IPS DF 4.7 (cell line): ENCODE measurements at regions not wholly inside any gene's neighbourhood (a gene's known extent, or its start where the extent isn't known, plus 50 kb on each side); places are given as distances from the start of the nearest gene placed in this dataset.
"Not testable (repeated sequence)": the region's sequence is repeated elsewhere in the genome, so short reads cannot be mapped to it uniquely, and the experiment has no call there.

ENCODE experiments used
- DNase-seq: peaks from one replicate; pipeline ENCODE4 v3.0.0-alpha.2; 2013; ENCODE audit warnings: low spot score; ENCODE audit errors: extremely low read depth

DNA sequence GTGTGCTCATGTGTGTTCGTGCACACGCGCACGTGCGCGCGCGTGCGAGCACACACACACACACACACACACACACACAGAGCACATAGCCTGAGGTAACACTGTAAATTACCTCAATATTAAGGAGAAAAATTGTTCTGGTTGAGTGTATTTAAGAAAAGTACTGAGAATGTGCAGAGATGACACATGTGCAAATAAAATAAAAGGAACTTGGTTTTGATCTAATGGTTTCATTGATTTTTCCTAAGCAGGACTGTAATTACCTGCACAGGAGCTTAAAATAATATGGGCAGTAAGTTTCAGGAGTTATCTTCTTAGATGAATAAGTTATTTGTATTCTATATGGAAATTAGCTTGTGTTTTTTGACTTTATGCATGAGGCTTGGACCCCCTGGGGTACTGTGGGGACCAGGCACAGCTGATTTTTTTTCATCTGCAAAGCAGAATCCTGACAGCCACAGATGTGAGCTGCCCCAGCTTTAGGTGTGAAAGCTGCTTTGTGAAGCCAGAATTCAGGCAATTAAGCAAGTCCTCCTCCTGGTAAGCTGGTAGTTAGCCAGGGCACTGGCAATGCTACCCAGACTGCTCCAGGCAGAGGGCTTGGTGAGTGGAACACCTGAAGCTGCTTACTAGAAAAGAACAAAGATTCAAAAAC is 1040.6 kb upstream of the CITED2 start:
- DNase-seq = no peak

DNA sequence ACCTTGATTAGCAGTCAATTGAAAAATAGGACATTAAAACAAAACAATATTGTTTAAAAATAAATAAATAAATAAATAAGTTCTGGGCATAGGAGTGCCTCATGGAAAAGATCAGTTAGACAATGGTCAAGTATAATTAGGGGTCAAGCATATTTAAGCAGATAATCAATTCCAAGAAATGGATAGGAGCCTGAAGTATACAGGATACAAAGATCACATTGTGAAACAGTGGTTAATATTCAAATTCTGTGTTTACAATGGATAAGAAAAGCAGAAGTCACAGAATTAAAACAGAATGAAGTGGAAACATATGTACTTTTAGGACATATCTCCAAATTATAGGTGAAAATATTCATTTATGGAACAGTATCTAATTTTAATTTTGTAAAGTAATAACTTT is 1028.6 kb upstream of the CITED2 start:
- DNase-seq = no peak

DNA sequence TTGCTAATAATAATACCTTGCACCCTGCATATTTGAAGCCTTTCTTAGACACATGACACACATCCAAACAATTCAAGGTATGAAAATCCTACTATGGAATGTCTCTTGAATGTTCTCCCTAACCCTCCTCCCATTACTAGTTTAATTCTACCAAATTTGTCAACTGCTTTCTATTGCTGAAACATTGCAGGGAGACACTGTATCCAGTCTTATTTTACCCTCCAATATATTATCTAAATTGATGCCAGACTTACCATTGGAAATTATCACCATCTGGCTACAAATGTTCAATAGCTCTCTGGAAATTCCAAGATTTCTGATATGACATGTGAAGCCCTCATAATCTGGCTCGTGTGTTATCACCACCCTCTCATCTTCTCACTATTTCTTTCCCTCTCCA is 1027.3 kb upstream of the CITED2 start:
- no peak for DNase-seq

DNA sequence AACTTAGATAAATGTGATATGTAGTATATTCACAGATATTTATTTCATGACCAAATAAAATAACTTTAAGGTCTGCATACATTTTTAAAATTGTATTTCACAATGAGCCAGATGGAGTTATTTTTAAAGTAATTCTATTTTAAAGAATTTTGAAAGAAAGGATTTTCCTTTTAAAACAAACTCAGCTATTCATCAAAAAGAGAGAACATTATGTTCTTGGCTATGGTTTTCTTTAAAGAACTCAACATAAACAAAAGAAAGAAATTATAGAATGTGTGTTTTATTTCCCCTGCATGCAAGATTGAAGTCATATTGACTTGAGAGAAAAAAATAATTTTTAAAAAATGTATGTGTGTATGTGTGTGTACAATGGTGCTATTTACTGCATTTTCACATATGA is 1023.6 kb upstream of the CITED2 start:
- no peak for DNase-seq

DNA sequence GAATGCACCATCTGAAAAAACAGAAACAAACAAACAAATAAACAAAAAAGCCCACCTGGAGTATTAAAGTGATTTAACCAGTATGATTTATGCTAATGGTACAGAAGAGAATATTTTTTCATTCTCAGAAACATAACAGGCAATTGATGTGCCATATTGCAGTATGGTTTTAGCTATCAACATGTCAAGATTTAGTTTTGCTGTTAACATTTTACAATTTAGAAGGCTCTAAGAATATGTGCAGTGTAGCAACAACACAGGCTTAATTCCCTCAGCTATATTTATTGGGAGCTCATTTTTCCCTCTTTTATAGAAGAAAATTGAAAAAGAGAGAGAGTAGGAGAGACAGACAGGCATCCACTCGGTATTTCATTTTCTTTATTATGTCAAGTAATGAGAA is 1022.7 kb upstream of the CITED2 start:
- no peak for DNase-seq

DNA sequence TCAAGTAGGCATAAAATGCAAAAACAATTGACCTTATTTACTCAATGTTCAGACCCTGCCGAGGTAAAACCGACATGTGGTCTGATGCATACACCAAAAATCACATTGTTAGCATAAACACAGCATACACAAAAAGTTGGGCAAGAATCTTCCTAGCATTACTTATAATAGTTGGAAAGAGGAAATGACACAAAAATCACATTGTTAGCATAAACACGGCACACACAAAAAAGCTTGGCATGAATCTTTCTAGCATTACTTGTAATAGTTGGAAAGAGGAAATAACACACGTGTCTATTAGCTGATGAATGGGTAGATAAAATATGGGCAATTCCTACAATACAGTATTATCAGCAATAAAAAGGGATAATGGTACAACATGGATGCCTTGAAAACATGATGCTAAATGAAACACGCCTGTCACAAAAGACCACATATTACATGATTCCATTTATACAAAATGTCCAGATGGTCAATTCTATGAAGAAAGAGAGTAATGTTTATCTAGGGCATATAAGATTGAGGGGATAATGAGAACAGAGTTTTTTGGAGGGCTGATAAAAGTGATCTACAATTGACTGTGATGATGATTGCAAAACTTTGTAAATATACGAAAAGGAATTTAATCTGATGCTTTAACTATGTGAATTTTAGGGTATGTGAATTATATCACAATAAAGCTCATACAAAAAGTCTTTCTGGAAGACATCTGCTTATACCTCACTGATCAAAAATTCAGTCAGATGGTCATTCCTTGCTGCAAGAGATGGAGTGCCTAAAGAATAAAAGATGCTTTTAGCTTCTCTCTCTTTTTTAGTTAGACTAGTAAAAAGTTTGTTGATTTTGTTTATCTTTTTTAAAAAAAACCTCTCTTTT is 1019.5 kb upstream of the CITED2 start:
- no peak for DNase-seq

DNA sequence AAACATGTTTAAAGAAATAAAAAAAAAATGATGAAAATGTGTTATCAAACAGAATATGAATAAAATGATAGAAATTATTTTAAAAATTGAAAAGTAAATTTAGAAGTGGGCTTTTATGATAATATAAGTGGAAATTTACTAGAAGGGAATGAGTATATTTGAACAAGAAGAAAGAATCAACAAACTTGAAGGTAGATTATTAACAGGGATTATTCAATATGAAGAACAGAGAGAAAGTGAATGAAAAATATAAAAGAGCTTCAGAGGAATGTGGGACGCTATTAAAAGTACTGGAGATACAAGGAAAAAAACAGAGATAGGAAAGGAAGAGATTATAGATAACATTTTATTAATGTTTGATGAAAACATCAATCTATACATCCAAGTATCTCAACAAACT is 1014.4 kb upstream of the CITED2 start:
- DNase-seq = no peak

DNA sequence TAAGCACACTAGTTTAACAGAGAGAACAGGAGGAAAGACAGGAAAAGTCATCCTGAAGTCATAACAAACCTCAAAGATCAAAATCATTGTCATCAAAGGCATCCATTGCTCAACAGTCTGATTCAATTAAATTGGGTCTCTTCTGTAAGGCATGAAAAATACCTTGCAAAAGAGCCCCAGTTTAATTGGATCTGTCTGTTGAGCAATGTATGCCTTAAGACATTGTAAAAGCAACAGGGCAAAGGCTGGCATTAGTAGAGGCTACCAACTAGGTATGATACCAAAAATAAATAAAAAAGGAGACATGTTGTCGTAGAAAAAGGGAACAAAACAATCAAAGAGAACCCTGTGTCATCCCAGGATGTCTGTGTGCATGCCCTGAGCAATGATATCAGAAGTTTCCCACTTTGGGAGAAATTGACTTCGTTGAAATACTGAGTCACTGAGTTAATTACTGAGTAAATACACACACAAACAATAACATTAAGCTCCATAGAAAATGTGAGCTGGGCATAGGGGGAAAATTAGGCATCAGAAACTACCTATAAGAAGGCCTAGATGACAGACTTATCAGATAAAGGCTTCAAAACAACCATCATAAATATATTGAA is 1013.8 kb upstream of the CITED2 start:
- DNase-seq = no peak

DNA sequence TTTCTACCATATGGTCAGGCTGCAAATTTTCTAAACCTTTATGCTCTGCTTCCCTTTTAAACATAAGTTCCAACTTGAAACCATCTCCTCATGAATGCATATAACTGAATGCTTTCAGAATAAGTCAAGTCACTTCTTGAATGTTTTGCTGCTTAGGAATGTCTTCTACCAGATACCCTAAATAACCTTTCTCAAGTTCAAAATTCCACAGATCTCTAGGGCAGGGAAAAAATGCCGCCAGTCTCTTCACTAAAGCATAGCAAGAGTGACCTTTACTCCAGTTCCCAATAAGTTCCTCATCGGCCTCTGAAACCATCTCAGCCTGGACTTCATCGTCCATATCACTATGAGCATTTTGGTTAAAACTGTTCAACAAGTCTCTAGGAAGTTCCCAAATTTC is 1011.2 kb upstream of the CITED2 start:
- DNase-seq = no peak

DNA sequence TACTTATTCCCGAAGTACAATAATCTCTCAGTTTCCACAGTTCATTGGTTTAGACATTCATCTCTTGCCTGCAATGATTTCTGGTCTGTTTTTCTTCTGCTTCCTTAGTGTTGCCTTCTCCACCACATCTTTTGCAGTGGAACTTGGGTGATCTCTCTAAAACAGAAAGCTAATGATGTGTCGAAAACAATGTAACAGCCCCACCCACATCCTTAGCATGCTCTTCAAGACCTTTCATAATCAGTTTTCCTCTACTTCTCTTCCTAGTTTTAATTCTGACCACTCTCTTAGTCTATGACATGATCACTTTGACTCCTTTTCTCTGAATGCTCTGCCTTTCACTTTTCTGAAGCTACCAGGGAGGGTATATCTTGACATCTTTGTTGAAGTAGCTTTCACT is 1007.9 kb upstream of the CITED2 start:
- no peak for DNase-seq

DNA sequence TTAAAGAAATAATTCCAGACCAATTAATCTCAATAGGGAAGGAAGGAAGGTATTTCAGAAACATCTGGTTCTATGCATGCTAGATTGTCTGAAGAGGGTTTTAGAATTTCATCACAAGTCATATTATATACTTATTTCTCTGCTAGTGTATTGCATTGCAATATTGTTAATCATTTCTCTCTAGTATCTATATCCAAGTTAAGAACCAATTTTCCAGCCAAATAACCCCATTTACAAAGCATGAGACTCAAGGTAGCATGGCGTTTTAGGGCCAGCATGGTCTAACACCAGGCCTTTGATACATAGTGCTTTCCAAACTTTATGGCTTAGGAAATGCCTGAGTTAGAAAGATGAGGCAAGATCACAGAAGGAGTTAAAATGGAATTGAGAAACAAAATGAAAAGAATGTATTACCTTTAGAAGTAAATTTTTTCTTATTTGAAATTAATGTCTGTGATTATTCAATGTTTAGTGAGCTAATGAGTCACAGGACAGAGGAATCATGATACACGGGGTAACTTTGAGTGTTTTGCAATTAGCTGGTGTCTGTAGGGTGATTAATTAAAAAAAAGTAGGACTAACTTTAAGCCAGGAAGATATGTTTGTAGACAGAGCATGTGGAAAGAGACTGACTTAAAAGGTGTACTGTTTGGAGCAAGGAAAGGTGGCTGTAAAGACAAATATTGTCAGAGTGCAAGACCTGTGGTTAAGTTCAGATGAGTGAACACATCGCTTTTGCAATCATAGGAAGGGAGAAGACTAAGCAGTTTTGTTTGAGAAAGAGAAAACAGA is 1006.2 kb upstream of the CITED2 start:
- no peak for DNase-seq

DNA sequence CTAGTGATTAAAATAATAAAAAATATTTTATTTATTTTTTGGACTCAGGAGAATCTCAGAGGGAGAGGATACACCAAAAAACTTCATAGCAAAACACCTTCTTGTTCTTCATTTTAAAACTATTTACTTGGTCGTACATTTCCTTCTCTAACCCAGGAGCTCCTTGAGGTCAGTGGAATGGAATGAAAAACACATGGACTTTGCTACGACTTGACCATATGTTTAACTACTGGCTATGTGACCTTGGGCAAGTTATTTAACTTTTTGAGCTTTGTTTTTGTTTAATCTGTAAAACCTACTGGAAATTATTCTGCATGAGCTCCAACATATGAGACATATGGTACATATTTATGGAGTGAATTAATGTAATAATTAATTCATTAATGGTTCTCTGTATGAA is 1005.5 kb upstream of the CITED2 start:
- DNase-seq = no peak

DNA sequence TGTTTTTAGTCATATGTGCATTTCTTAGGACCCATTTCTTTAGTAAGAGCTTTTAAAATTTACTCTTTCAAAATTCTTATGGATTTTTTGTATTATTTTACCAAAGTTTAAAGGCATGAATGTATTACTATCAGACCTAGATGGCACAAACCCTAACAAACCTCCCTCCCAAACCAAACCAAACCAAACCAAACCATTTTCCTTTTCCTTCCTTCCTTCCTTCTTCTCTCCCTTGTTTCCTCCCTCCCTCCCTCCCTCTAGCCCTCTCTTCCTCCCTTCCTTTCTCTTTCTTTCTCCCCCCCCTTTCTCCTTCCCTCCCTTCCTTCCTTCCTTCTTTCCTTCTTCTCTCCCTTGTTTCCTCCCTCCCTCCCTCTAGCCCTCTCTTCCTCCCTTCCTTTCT is 1001.8 kb upstream of the CITED2 start:
- no peak for DNase-seq

DNA sequence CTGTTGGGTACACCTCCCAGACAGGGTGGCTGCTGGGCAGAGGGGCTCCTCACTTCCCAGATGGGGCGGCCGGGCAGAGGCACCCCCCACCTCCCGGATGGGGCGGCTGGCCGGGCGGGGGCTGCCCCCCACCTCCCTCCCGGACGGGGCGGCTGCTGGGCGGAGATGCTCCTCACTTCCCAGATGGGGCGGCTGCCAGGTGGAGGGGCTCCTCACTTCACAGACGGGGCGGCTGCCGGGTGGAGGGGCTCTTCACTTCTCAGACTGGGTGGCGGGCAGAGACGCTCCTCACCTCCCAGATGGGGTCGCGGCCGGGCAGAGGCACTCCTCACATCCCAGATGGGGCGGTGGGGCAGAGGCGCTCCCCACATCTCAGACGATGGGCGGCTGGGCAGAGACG is 999.3 kb upstream of the CITED2 start:
- DNase-seq = not testable (repeated sequence)

DNA sequence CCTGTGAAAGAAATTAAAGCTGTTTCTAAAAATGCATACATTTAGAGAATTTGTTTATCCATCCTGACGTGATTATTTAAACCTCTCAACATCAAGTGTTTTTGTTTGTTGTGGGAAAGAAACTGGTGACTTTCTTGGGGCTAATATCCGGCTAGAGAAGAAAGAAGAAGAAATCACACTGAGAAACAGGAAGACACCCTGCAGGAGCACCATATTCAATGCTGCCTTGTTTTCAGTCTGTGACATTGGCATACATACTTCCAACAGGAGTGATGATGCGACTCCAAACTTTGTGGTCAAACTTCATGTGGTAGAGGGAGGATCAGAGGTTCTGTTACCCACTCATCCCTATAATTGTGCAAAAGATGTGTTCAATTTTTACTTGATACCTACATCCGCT is 997.6 kb upstream of the CITED2 start:
- no peak for DNase-seq

DNA sequence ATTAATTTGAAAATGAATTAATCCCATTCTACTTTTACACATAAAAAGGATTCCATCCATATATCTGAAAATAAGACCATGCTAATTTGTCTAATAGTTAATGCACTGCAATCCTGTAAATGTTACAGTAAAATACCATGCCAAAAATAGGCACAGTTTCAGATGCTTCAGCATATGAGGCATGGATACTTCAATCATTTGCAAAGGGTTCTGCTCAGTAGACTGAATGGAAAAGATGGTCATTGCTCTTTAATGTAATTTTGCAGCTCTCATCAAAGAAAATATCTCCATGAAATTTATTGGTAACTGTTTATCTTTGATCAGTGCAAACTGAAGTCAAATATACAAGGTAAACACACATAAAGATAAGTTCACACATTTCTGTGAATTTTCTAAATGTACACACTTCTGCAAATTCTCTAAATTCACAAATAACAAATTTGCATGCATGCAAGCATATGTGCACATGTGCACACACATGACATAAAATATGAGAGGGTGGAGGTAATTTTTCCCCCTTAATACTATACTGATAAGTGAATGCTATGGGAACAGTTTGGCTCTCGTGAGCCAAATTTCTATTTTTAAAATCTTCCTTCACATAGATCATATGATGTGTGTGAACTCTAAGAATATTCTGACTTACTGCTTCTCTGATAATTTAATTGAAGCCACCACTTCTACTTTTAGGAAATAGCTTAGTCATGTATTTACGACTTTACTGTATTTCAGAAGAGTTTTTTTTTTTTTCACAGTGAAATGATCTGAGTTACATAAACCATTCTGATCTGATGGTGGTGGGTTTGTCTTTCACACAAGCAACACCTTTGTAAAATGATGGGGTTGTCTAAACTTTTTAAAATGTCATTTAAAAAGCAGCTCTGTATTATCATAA is 996.8 kb upstream of the CITED2 start:
- DNase-seq = no peak

DNA sequence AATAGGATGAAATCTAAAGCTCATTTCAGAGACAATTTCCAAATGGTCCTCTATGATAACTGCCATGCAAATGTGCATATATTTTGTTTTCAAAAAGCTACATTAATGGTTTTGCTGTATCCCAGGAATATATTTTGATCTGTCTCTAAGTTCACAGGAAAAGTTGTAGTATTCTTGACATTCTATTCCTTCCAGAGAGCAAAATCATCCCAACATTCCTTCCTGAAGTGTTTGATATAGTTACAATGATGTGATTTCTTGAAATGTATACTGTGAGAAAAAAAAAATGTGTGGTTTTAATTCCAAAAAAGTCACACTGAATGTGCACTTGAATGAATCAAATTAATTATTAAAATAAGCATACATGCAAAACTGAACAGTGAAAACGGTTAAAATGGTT is 996.0 kb upstream of the CITED2 start:
- DNase-seq = no peak

DNA sequence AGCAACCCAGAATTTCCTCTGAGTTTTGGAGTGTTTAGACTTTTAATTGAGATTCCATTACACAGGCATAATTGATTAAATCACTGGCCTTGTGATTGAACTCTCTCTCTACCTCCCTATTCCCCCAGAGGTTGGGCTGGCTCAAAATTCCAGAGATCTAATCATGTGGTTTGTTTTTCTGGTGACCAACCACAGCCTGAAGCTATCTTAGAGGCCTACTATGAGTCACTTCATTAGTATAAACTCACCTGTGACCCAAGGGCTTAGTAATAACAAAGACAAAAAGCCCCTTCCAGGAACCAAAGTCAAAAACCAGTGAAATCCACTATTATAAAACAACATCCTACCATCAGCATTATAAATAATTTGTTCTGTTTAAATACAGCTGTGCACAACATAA is 992.5 kb upstream of the CITED2 start:
- no peak for DNase-seq

DNA sequence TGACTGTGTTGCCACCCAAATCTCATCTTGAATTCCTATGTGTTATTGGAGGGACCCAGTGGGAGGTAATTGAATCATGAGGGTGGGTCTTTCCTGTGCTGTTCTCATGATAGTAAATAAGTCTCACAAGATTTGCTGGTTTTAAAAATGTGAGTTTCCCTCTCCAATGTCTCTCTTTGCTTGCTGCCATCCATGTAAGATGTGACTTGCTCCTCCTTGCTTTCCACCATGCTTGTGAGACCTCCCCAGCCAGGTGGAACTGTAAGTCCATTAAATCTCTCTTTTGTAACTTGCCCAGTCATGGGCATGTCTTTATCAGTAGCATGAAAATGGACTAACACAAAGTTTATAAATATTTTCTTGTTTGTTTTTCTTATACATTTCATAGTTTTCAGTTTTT is 990.5 kb upstream of the CITED2 start:
- DNase-seq = no peak

DNA sequence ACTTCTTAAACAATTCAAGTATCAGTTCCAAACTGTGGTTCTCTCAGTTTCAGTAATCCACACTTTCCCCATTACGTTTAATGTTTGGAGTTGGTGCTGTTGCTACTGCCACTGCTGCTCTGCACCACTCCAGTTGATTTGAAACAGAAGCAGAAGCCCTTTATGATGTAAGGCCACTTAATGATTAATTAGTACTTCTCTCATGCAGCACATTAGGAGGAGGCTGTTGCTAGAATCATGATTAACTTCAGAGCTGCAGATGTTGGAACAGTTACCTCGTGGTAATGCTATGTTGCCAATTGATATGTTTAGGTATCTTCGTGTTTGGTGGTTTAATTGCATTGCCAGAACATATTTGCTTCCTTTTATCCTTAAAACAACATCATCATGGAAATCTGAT is 986.2 kb upstream of the CITED2 start:
- no peak for DNase-seq

DNA sequence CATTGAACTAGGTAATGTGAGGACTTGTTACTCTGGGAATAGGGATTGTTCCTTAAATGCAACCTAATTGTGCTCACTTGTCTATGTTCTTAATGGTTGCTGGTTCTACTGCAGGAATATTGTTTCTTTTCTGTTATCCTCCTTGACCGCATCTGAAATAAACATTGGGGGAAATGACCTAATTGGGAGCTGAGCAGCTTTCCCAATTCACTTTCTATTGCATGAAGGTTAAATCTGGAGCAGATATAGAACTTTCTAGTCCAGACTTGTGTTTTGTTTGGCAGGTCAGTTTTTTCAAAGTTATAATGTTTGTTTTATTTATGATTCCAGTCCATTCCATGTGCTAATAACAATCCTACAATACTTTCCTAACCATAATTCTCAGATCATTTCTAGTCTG is 981.0 kb upstream of the CITED2 start:
- no peak for DNase-seq
